ENCODE measurements at regions not wholly inside any gene's neighbourhood (a gene's known extent, or its start where the extent isn't known, plus 50 kb on each side); places are given as distances from the start of the nearest gene placed in this dataset.

- TF ChIP-seq ZIC2 (tag by site-specific recombination; IDR thresholded peaks at IDR 0.05) (no peak), ZBTB1 (tag by site-specific recombination; IDR thresholded peaks at IDR 0.05) (no peak)
- TF ChIP-seq, protein P1, sequence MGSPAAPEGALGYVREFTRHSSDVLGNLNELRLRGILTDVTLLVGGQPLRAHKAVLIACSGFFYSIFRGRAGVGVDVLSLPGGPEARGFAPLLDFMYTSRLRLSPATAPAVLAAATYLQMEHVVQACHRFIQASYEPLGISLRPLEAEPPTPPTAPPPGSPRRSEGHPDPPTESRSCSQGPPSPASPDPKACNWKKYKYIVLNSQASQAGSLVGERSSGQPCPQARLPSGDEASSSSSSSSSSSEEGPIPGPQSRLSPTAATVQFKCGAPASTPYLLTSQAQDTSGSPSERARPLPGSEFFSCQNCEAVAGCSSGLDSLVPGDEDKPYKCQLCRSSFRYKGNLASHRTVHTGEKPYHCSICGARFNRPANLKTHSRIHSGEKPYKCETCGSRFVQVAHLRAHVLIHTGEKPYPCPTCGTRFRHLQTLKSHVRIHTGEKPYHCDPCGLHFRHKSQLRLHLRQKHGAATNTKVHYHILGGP (tag by site-specific recombination; IDR thresholded peaks at IDR 0.05) = no peak
- no peaks in the 10 kb centered on the region for H3K36me3 ChIP-seq (ENCODE audit: control insufficient read depth in 2 of 2, insufficient read depth in 1 of 2, low read length in 2 of 2)
- no peaks in the 10 kb centered on the region for H3K9me3 ChIP-seq (ENCODE audit: control insufficient read depth, insufficient read depth, low read depth, low read length)
- ChIA-PET POLR2A (no interaction called here), CTCF (no interaction called here)
- H3K4me3 ChIP-seq (ENCODE audit: low read depth, low read length) = no peak overlapping the region
- no peak overlapping the region for H3K27ac ChIP-seq (ENCODE audit: extremely low read depth, low read depth, low read length)
- no peaks in the 10 kb centered on the region for H3K4me1 ChIP-seq (ENCODE audit: control insufficient read depth, insufficient read depth, low read length)
Measured at GRCh38 chr1:222418654-222419053, 129.2 kb downstream of the HHIPL2 start.

DNA sequence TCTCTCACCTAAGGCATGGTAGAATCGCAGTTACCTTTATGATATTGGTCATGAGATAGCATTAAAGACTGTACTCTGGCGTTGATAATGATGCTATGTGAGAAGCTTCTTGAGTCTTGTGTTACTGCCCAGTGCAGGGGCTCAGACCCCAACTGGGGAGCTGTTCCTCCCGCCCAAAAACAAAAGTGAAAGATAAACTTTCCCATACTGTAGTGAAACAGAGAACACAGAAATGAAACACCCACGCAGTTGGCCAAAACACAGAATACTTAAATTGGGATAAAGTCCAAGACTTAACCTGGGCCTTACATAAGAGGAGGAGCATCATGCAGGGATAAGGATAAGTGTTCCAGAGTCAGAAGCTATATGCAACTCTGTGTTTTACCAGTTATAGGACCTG is 130.6 kb downstream of the HHIPL2 start:
- no peak for TF ChIP-seq ZNF510 (tag by site-specific recombination; IDR thresholded peaks at IDR 0.05; ENCODE audit: insufficient replicate concordance)
- TF ChIP-seq SP3 (tag by site-specific recombination; IDR thresholded peaks at IDR 0.05) = no peak
- no peak for TF ChIP-seq TCF7L2 (IDR thresholded peaks at IDR 0.05; ENCODE audit: borderline replicate concordance, low read depth, low read length)
- TF ChIP-seq ZNF76 (tag by site-specific recombination; IDR thresholded peaks at IDR 0.05; ENCODE audit: borderline replicate concordance, low read depth) = no peak
- TF ChIP-seq ZNF175 (tag by site-specific recombination; IDR thresholded peaks at IDR 0.05) = no peak
- no peak for TF ChIP-seq ZNF394 (tag by site-specific recombination; IDR thresholded peaks at IDR 0.05; ENCODE audit: borderline replicate concordance)
- TF ChIP-seq ZNF548 (tag by site-specific recombination; IDR thresholded peaks at IDR 0.05) = no peak
- TF ChIP-seq, protein P2, sequence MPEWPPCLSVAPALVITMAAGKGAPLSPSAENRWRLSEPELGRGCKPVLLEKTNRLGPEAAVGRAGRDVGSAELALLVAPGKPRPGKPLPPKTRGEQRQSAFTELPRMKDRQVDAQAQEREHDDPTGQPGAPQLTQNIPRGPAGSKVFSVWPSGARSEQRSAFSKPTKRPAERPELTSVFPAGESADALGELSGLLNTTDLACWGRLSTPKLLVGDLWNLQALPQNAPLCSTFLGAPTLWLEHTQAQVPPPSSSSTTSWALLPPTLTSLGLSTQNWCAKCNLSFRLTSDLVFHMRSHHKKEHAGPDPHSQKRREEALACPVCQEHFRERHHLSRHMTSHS (tag by site-specific recombination; IDR thresholded peaks at IDR 0.05) = no peak
- no peak for TF ChIP-seq ZNF777 (tag by site-specific recombination; IDR thresholded peaks at IDR 0.05; ENCODE audit: borderline replicate concordance)
- TF ChIP-seq ZNF501 (tag by site-specific recombination; IDR thresholded peaks at IDR 0.05) = no peak
- TF ChIP-seq ZNF221 (tag by site-specific recombination; IDR thresholded peaks at IDR 0.05; ENCODE audit: borderline replicate concordance) = no peak
- TF ChIP-seq ZNF16 (tag by site-specific recombination; IDR thresholded peaks at IDR 0.05; ENCODE audit: low read depth) = no peak
- TF ChIP-seq ZNF623 (tag by site-specific recombination; IDR thresholded peaks at IDR 0.05) = no peak
- no peak for TF ChIP-seq ZIC2 (tag by site-specific recombination; IDR thresholded peaks at IDR 0.05)
- no peak for TF ChIP-seq ZNF266 (tag by site-specific recombination; IDR thresholded peaks at IDR 0.05; ENCODE audit: low read depth)
- TF ChIP-seq ZNF843 (tag by site-specific recombination; IDR thresholded peaks at IDR 0.05) = no peak

DNA sequence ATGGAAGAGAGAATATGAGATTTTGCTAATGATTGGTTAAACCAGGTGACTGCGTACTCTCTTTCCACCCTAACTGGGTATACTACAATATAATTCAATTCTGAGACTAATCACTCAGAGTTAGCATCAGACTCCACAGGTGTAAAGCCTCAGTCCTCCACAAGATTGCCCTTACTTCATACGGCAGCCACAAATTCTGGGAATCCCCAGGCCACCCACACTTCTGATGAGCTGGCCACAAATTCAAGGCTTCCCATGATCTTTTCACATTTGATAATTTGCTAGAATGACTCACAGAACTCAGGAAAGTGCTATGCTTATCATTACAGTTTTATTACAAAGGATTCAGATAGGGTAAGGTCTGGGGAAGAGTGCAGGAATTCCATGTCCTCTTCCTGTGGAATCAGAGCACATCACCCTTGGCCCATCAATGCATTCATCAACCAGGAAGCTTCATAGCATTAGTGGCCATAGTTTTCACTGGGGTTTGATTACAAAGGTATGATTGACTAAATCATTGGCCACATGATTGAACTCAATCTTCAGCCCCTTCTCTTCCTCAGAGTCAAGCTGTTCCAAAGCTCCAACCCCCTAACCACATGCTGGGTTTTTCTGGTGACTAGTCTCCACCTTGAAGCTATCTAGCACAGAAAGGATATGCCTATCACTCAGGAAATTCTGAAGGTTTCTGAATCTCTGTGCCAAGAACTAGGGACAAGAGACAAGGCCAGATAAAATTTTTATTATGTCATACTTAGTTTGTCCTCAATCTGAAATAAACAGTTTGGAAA is 131.7 kb downstream of the HHIPL2 start:
- Histone ChIP-seq H3K4me1 (ENCODE audit: control insufficient read depth, insufficient read depth, low read length) (no peaks in the 10 kb centered on the region), H3K36me3 (ENCODE audit: control insufficient read depth in 2 of 2, insufficient read depth in 1 of 2, low read length in 2 of 2) (no peaks in the 10 kb centered on the region), H3K27ac (ENCODE audit: extremely low read depth, low read depth, low read length) (no peak overlapping the region), H3K4me3 (ENCODE audit: low read depth, low read length) (no peak overlapping the region), H3K9me3 (ENCODE audit: control insufficient read depth, insufficient read depth, low read depth, low read length) (no peaks in the 10 kb centered on the region)
- ChIA-PET POLR2A (no interaction called here), CTCF (no interaction called here)
- TF ChIP-seq, protein P3, sequence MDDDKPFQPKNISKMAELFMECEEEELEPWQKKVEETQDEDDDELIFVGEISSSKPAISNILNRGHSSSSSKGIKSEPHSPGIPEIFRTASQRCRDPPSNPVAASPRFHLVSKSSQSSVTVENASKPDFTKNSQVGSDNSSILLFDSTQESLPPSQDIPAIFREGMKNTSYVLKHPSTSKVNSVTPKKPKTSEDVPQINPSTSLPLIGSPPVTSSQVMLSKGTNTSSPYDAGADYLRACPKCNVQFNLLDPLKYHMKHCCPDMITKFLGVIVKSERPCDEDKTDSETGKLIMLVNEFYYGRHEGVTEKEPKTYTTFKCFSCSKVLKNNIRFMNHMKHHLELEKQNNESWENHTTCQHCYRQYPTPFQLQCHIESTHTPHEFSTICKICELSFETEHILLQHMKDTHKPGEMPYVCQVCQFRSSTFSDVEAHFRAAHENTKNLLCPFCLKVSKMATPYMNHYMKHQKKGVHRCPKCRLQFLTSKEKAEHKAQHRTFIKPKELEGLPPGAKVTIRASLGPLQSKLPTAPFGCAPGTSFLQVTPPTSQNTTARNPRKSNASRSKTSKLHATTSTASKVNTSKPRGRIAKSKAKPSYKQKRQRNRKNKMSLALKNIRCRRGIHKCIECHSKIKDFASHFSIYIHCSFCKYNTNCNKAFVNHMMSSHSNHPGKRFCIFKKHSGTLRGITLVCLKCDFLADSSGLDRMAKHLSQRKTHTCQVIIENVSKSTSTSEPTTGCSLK (tag by site-specific recombination; IDR thresholded peaks at IDR 0.05) = no peak
- no peak for TF ChIP-seq ZNF555 (tag by site-specific recombination; conservative IDR thresholded peaks at IDR 0.05)
- TF ChIP-seq IKZF3 (tag by site-specific recombination; IDR thresholded peaks at IDR 0.05) = no peak
- no peak for TF ChIP-seq ZSCAN5A (tag by site-specific recombination; IDR thresholded peaks at IDR 0.05)
- no peak for TF ChIP-seq ZNF341 (tag by site-specific recombination; IDR thresholded peaks at IDR 0.05; ENCODE audit: low read depth)
- no peak for TF ChIP-seq EGR2 (tag by site-specific recombination; IDR thresholded peaks at IDR 0.05; ENCODE audit: low read depth)
- TF ChIP-seq ZNF830 (tag by site-specific recombination; IDR thresholded peaks at IDR 0.05; ENCODE audit: low read depth) = no peak
- TF ChIP-seq ZNF366 (tag by site-specific recombination; conservative IDR thresholded peaks at IDR 0.05) = no peak

More for the DNA sequence above, 130.6 kb downstream of the HHIPL2 start:
- CTCF ChIA-PET = no interaction called here
- POLR2A ChIA-PET = interaction anchor here (0.6 kb wide), 1 partner anchor 263 kb away, joined by 3 read pairs; no protein-coding TSS in a partner anchor
- Histone ChIP-seq H3K4me1 (ENCODE audit: control insufficient read depth, insufficient read depth, low read length) (no peaks in the 10 kb centered on the region), H3K4me3 (ENCODE audit: low read depth, low read length) (no peak overlapping the region), H3K36me3 (ENCODE audit: control insufficient read depth in 2 of 2, insufficient read depth in 1 of 2, low read length in 2 of 2) (no peaks in the 10 kb centered on the region), H3K27ac (ENCODE audit: extremely low read depth, low read depth, low read length) (no peak overlapping the region), H3K9me3 (ENCODE audit: control insufficient read depth, insufficient read depth, low read depth, low read length) (no peaks in the 10 kb centered on the region)

All from HEK293 (cell line).